ENCODE measurements at regions not wholly inside any gene's neighbourhood (a gene's known extent, or its start where the extent isn't known, plus 50 kb on each side); places are given as distances from the start of the nearest gene placed in this dataset.

- no peak for DNase-seq (ENCODE audit: low spot score)
Observed at GRCh38 chr5:18037718-18038117, 403.5 kb downstream of the TAF11L14 start.

DNA sequence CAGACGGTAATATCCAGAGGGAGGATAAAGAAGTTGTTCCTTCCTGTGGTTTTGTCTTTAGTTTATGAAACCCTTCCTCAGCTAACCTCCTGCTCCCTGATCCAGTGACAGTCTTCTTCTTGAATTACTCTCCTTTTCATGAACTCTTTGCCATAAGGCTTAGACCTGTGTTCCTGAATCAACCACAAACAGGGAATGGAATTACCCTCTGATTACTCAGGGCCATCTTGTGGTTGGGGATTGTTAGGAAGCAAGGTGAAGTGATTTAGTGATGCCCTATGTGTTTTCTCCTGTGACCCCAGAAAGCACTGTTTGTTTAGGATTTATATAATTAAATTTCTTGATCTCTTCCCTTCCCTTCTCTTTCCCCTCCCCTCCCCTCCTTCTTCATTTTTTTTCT lies 409.1 kb downstream of the TAF11L14 start:
- no peak for DNase-seq (ENCODE audit: low spot score)

DNA sequence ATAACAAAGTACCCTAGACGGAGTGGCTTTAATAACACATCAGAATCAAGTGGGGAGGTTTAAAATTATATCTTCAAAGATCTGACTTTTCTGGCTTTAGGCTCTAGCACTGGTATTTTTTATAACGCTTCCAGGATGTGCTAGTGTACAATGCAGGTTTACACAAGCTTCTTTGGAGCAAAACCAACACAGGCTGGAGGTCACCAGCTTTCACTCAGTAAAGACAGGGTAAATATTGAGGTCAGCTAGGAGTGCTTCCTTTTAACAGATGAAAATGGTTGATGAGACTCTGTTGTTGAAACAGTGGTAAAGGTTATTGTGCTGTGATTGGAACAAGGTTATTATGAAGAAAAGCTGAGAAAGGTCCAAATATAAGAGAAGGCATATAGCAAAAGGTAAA lies 414.2 kb downstream of the TAF11L14 start:
- DNase-seq (ENCODE audit: low spot score), result no peak

GRCh38 chr5:18050345-18050744 lies 416.1 kb downstream of the TAF11L14 start:
- DNase-seq (ENCODE audit: low spot score), result no peak

- no peak for DNase-seq (ENCODE audit: low spot score)
Observed at GRCh38 chr5:18050776-18051175, 416.5 kb downstream of the TAF11L14 start.

DNA sequence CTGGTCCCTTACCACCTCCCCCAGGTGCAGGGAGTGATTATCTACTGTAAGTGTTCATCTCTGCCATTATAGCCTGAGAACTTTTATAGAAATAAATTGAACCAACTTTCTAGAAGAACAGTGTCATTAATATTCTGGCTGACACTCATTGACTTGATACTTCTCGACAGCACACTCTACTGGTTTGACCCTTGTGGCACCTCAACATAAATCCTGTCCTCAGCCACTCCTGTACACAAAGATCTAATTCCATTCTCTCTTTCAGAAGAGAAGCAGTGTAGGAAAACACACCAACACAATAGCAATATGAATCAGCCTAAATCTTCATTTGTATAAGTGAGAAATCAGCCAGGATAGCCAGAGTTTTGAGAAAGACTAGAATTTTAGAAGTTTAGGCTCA lies 417.7 kb downstream of the TAF11L14 start:
- DNase-seq (ENCODE audit: low spot score), result no peak

DNA sequence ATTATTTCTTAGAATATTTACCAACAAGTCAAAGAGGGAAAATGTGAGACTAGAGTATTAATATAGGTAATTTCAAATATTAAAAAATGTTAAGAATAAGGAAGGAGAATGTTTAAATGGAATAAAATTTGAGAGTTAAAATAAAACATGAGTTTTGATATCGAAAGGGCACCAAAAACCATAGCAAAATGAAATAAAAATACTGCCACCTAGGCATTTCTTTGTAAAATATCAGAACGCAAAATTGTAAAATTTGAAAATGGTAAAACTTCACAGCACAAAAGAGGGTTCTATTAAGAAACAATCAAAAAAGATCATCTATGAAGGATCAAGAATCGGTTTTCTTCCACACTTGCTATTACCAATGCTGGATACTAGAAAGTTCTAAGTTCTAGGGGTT lies 418.3 kb downstream of the TAF11L14 start:
- no peak for DNase-seq (ENCODE audit: low spot score)

- DNase-seq (ENCODE audit: low spot score), result no peak
Observed at GRCh38 chr5:18057725-18058124, 423.5 kb downstream of the TAF11L14 start.

- no peak for DNase-seq (ENCODE audit: low spot score)
Observed at GRCh38 chr5:18067615-18068014, 433.4 kb downstream of the TAF11L14 start.

DNA sequence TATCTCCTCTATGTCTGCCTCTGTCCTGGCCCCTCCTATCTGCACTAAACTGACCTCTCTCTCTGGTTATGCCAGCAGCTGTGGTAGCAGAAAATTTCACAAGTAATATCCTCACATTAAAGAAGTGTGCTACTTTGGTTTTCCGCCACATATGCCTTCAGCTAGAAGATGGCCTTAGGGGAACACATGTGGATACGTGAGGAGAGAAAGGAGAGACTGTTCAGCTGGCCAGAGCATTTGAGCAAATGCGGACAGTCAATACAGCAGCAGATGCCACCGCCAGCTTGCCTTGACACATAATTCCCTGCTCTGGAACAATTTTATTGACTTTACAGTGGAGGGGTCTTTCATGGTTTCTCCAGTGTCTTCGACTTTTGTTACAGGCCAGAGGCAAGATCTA lies 434.6 kb downstream of the TAF11L14 start:
- DNase-seq (ENCODE audit: low spot score), result no peak

DNA sequence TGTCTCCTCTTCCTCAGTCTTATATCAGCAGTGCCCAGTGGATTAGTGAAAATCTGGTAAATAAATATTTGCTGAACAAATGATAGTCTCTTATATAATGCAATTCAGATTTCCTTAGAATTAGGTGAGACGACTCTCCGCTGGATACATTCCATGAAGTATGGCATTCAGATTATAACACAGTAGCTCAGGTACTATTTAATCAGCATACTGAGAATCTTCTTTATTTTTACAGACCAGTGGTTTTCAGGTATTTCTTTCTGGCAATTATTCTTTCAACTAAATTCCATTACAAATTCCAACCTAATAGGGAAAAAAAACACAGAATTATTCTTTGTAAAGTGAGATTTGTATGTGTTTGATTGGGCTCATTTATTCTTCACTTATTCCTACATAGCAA lies 435.5 kb downstream of the TAF11L14 start:
- DNase-seq (ENCODE audit: low spot score), result no peak

- no peak for DNase-seq (ENCODE audit: low spot score)
Observed at GRCh38 chr5:18072600-18072999, 438.3 kb downstream of the TAF11L14 start.

- no peak for DNase-seq (ENCODE audit: low spot score)
Observed at GRCh38 chr5:18074961-18075360, 440.7 kb downstream of the TAF11L14 start.

GRCh38 chr5:18078157-18078556 lies 443.9 kb downstream of the TAF11L14 start:
- no peak for DNase-seq (ENCODE audit: low spot score)

DNA sequence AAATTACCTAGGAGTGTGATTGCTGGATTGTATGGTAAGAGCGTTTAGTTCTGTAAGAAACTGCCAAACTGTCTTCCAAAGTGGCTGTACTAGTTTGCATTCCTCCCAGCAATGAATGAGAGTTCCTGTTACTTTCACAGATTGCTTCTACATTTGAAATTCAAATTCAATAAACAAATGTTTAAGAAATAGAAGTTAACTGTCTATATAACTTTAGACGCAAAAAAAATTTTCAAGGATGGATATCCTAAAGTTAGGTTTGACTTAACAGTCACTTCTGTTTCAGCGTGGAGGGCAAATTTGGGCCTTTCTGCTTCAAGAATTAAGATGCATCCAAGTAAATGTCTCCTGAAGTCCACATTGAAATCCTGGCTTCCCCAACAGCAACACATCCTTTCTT lies 445.6 kb downstream of the TAF11L14 start:
- no peak for DNase-seq (ENCODE audit: low spot score)

- DNase-seq (ENCODE audit: low spot score), result no peak
Observed at GRCh38 chr5:18088020-18088579, 453.8 kb downstream of the TAF11L14 start.

GRCh38 chr5:18090177-18090576 lies 455.9 kb downstream of the TAF11L14 start:
- no peak for DNase-seq (ENCODE audit: low spot score)

DNA sequence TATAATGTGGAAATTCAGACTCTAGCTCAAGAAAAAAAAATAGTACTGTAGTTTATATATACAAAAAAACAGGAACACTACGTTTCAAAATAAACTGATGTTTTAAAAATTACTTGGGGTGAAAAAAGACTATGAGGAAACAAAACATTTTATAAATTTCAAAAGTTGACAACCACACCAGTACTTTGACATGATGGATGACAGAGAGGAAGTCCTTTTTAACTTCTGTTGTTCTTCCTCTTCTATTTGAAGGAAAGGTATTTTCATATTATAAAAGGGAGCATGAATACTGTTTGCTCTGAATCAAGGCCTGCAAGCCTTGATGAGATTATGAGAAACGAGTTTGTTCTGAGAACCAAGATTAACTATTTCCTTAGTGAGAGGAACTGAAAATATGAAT lies 456.9 kb downstream of the TAF11L14 start:
- DNase-seq (ENCODE audit: low spot score), result no peak

DNA sequence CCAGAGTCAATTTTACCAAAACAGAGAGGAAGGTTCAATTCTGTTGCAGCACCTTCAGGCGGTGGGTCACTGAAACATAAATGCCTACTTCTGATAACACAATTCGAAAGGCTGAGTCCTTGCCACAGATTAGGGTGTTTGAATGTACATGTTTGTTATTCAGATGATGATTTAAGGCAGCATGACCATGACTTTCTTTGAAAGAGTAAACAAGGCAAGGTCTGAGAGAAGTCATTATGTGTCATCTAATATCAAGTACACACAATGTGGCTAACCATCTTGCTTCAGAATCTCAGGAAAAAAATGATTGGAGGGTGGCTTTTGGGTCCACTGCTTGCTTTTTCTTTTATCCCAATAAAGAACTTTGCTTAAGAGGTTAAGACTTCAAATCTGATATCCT lies 457.5 kb downstream of the TAF11L14 start:
- no peak for DNase-seq (ENCODE audit: low spot score)

DNA sequence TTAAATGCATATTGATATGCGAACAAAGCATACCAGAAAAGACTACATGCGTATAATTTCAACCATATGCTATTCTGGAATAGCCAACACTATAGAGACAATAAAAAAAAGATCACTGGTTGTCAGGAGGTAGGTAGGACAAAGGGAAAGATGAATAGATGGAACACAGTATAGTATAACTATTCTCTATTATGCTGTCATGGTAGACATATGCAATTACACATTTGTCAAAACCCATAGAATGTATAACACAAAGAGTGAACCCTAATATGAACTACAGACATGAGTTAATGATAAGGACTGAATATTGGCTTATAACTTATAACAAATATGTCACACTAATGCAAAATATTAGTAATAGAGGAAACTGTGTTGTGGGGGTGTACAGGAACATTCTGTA lies 460.8 kb downstream of the TAF11L14 start:
- DNase-seq (ENCODE audit: low spot score), result no peak

- DNase-seq (ENCODE audit: low spot score), result no peak
Observed at GRCh38 chr5:18097817-18098216, 463.6 kb downstream of the TAF11L14 start.

GRCh38 chr5:18098691-18099090 lies 464.4 kb downstream of the TAF11L14 start:
- no peak for DNase-seq (ENCODE audit: low spot score)

DNA sequence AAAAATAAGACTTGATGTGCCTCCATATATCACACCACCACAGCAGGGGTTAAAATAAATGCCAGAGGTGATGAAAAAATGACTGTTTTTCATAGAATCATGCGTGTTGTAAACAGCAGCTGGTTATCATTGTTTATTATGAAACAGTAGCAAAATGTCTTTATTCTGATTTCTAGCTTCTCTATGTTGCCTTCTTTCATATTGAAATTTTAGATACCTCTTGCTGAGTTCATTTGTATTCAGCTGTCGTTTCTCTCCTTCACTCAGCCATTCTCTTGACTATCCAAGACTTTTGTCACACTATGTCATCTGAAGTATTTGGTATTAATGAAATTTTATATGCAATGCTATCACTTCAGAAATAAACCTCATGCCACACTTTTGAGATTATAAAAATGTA lies 465.0 kb downstream of the TAF11L14 start:
- DNase-seq (ENCODE audit: low spot score), result no peak

GRCh38 chr5:18101532-18101931 lies 467.3 kb downstream of the TAF11L14 start:
- DNase-seq (ENCODE audit: low spot score), result no peak

GRCh38 chr5:18102733-18103132 lies 468.5 kb downstream of the TAF11L14 start:
- no peak for DNase-seq (ENCODE audit: low spot score)
